ENCODE measurements at regions not wholly inside any gene's neighbourhood (a gene's known extent, or its start where the extent isn't known, plus 50 kb on each side); places are given as distances from the start of the nearest gene placed in this dataset.
"Not testable (repeated sequence)": the region's sequence is repeated elsewhere in the genome, so short reads cannot be mapped to it uniquely, and the experiment has no call there.

DNA sequence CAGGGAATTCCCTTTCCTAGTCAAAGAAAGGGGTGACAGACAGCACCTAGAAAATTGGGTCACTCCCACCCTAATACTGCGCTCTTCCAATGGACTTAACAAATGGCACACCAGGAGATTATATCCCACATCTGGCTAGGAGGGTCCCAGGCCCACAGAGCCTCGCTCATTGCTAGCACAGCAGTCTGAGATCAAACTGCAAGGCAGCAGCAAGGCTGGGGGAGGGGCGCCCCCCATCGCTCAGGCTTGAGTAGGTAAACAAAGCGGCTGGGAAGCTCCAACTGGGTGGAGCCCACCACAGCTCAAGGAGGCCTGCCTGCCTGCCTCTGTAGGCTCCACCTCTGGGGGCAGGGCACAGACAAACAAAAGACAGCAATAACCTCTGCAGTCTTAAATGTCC, 1043.9 kb upstream of the GRIA3 start:
- DNase-seq (ENCODE audit: low read depth in 2 of 3, low spot score in 2 of 3), result not testable (repeated sequence)

DNA sequence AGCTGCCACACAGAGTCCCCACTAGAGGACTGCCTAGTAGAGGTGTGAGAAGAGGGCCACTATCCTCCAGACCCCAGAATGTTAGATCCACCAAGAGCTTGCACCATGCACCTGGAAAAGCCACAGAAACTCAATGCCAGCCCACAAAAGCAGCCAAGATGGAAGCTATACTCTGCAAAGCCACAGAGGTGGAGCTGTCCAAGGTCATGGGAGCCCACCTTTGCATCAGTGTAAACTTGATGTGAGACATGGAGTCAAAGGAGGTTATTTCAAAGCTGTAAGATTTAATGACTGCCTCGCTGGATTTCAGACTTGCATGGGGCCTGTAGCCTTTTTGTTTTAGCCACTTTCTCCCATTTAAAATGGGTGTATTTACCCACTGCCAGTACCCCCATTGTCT, 1030.1 kb upstream of the GRIA3 start:
- DNase-seq (ENCODE audit: low read depth in 2 of 3, low spot score in 2 of 3), result no peak

GRCh38 chrX:122168241-122168640, 1015.8 kb upstream of the GRIA3 start:
- no peak for DNase-seq (ENCODE audit: low read depth in 2 of 3, low spot score in 2 of 3)

- no peak for DNase-seq (ENCODE audit: low read depth in 2 of 3, low spot score in 2 of 3)
These were observed 999.3 kb upstream of the GRIA3 start for GRCh38 chrX:122184791-122185190.

GRCh38 chrX:122187069-122187713, 996.9 kb upstream of the GRIA3 start:
- no peak for DNase-seq (ENCODE audit: low read depth in 2 of 3, low spot score in 2 of 3)

- no peak for DNase-seq (ENCODE audit: low read depth in 2 of 3, low spot score in 2 of 3)
These were observed 995.3 kb upstream of the GRIA3 start for GRCh38 chrX:122188751-122189150.

GRCh38 chrX:122196343-122196742, 987.7 kb upstream of the GRIA3 start:
- no peak for DNase-seq (ENCODE audit: low read depth in 2 of 3, low spot score in 2 of 3)

DNA sequence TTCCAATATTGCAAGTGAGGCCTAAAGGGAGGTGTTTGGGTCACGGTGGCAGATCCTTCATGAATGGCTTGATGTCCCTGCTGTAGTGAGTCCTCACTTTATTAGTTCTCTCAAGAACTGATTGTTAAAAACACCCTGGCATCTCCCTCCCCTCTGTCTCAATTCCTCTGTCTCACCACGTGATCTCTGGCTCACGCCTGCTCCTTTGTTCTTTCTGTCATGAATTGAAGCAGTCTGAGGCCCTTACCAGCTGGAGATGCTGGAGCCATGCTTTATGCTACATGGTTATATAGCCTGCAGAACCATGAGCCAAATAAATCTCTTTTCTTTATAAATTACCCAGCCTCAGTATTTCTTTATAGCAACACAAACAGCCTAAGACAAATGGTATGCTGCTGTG, 980.7 kb upstream of the GRIA3 start:
- no peak for DNase-seq (ENCODE audit: low read depth in 2 of 3, low spot score in 2 of 3)

GRCh38 chrX:122218666-122219065, 965.4 kb upstream of the GRIA3 start:
- no peak for DNase-seq (ENCODE audit: low read depth in 2 of 3, low spot score in 2 of 3)

GRCh38 chrX:122219226-122219625, 964.9 kb upstream of the GRIA3 start:
- no peak for DNase-seq (ENCODE audit: low read depth in 2 of 3, low spot score in 2 of 3)

DNA sequence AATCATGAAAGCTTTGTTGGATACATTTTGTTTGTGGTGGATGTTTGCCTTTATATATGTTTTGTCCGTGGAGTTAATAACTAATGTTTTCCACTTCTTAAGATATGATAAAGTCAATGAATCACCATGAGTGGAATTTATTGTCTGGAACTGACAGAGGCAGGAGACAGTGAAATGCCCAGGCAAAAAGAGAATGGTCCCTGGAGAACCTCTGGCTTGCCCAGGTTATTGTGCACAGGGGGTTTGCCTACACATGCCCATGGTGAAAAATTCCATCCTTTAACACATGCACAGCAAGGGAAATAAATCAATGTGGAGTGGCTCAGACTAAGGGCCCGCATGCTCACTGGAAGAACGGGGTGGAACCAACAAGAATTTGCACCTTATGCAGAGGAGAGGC, 964.3 kb upstream of the GRIA3 start:
- DNase-seq (ENCODE audit: low read depth in 2 of 3, low spot score in 2 of 3), result no peak

- DNase-seq (ENCODE audit: low read depth in 2 of 3, low spot score in 2 of 3), result no peak
These were observed 963.3 kb upstream of the GRIA3 start for GRCh38 chrX:122220644-122221373.

- not testable (repeated sequence) for DNase-seq (ENCODE audit: low read depth in 2 of 3, low spot score in 2 of 3)
These were observed 962.3 kb upstream of the GRIA3 start for GRCh38 chrX:122221810-122222209.

- not testable (repeated sequence) for DNase-seq (ENCODE audit: low read depth in 2 of 3, low spot score in 2 of 3)
These were observed 959.9 kb upstream of the GRIA3 start for GRCh38 chrX:122224137-122224536.

- no peak for DNase-seq (ENCODE audit: low read depth in 2 of 3, low spot score in 2 of 3)
These were observed 945.3 kb upstream of the GRIA3 start for GRCh38 chrX:122238801-122239200.

GRCh38 chrX:122241959-122242358, 942.1 kb upstream of the GRIA3 start:
- no peak for DNase-seq (ENCODE audit: low read depth in 2 of 3, low spot score in 2 of 3)

DNA sequence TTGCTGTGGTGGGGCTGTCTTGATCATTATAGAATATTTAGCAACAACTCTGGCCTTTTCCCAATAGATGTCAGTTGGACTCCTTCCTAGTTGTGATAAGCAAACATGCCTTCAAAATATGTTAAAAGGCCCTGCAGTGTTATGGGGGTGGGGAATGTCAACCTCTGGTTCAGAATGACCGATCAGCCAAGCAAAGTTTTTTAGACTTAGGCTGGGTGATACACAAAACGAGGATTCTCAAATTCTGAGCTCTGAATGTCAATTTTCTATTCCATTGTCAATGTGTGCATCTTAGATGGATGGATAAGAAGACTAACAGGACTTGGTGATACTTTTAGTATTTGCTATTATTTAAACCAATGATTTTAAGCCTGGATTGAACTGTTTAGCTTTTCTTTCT, 940.0 kb upstream of the GRIA3 start:
- DNase-seq (ENCODE audit: low read depth in 2 of 3, low spot score in 2 of 3), result no peak

DNA sequence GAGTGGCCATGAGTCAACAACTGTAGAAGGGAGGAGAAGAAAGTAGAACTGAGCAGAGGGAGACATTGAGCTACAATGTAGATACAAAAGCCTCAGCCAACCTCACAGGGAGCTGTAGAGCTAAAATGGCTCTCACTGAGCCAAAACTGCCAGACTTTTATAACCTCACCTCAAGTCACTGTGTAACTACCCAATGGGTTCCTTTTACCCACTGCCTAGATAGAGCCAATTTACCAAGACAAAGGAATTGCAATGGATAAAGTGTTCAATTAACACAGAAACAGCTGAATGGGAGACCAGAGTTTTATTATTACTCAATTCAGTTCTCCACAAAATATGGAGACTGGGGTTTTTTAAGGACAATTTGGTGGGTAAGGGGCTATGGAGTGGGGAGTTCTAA, 938.9 kb upstream of the GRIA3 start:
- DNase-seq (ENCODE audit: low read depth in 2 of 3, low spot score in 2 of 3), result no peak

GRCh38 chrX:122245943-122246342, 938.1 kb upstream of the GRIA3 start:
- DNase-seq (ENCODE audit: low read depth in 2 of 3, low spot score in 2 of 3), result no peak

DNA sequence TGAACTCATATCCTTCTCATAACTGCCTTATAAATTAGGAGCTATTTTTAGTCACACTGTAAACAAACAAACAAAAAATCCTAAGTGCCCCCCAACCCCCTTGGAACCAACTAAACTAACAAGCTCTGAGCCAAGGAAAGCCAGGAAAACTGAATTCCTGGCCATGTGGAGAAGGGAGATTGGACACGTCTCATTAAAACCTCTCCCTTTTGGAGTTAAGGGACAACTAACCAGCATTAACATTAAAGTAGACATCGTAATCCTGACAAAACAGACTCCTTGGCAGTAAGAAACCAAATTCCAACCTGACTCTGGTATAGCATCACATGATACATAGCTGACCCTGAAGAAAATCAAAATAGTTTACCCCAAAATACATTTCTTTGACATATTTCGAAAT, 937.1 kb upstream of the GRIA3 start:
- DNase-seq (ENCODE audit: low read depth in 2 of 3, low spot score in 2 of 3), result no peak

- DNase-seq (ENCODE audit: low read depth in 2 of 3, low spot score in 2 of 3), result no peak
These were observed 935.4 kb upstream of the GRIA3 start for GRCh38 chrX:122248681-122249080.

DNA sequence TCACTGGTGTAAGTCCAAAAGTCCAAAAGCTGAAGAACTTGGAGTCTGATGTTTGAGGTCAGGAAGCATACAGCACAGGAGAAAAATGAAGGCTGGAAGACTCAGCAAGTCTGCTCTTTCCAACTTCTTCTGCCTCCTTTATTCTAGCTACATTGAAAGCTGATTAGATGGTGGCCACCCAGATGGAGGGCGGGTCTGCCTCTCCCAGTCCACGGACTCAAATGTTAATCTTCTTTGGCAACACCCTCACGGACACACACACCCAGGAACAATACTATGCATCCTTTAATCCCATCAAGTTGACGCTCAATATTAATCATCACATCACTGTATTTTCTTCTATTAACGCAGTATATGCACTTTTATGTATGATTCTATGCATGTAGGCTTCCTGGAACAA, 931.6 kb upstream of the GRIA3 start:
- DNase-seq (ENCODE audit: low read depth in 2 of 3, low spot score in 2 of 3), result no peak

DNA sequence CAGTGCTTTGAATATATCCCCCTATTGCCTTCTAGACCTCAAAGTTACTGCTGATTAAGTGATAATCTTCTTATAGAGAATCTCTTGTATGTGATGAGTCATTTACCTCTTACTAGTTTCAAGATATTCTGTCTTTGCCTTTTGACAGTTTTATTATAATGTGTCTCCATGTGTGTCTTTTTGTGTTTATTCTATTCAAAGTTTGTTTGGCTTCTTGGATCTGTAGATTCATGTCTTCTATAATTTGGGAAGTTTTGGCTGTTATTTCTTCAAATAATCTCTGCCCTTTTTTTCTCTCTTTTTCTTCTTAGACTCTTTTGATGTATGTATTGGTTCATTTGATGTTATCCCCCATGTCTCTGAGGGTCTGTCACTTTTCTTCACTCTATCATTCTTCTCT, 915.7 kb upstream of the GRIA3 start:
- DNase-seq (ENCODE audit: low read depth in 2 of 3, low spot score in 2 of 3), result no peak

All from activated CD8-positive, alpha-beta memory T cell treated with anti-CD3 and anti-CD28 coated beads for 48 hours (primary cell).